Limb (tissue), 2 donors: ENCODE measurements at regions not wholly inside any gene's neighbourhood (a gene's known extent, or its start where the extent isn't known, plus 50 kb on each side); places are given as distances from the start of the nearest gene placed in this dataset.
"Not testable (repeated sequence)": the region's sequence is repeated elsewhere in the genome, so short reads cannot be mapped to it uniquely, and the experiment has no call there.

Experiments used
- DNase-seq, 2 donors: peaks; one replicate each; pipeline ENCODE4 v3.0.0-alpha.2; 2016; ENCODE audit errors: extremely low spot score in 2 of 2

GRCh38 chr11:83403691-83404389 lies 117.7 kb upstream of the CCDC90B start:
- DNase-seq: no peak

- no peak for DNase-seq
Observed at GRCh38 chr11:83401506-83402225, 115.5 kb upstream of the CCDC90B start.

GRCh38 chr11:83394331-83394730 lies 108.2 kb upstream of the CCDC90B start:
- no peak for DNase-seq

GRCh38 chr11:83392556-83392955 lies 106.4 kb upstream of the CCDC90B start:
- no peak for DNase-seq

- DNase-seq: no peak
Observed at GRCh38 chr11:83389975-83390374, 103.8 kb upstream of the CCDC90B start.

- not testable (repeated sequence) for DNase-seq
Observed at GRCh38 chr11:83383838-83384237, 97.7 kb upstream of the CCDC90B start.

- DNase-seq: no peak
Observed at GRCh38 chr11:83374311-83374710, 88.1 kb upstream of the CCDC90B start.

- no peak for DNase-seq
Observed at GRCh38 chr11:83371489-83371888, 85.3 kb upstream of the CCDC90B start.

GRCh38 chr11:83367745-83368144 lies 81.6 kb upstream of the CCDC90B start:
- no peak for DNase-seq

- no peak for DNase-seq
Observed at GRCh38 chr11:83364500-83365045, 78.4 kb upstream of the CCDC90B start.

- no peak for DNase-seq
Observed at GRCh38 chr11:83363312-83363711, 77.1 kb upstream of the CCDC90B start.

- no peak for DNase-seq
Observed at GRCh38 chr11:83361831-83362230, 75.7 kb upstream of the CCDC90B start.

GRCh38 chr11:83355391-83355790 lies 69.2 kb upstream of the CCDC90B start:
- no peak for DNase-seq

GRCh38 chr11:83350187-83350586 lies 64.0 kb upstream of the CCDC90B start:
- DNase-seq: no peak

- DNase-seq: peak in 1 of 2 donors; percentile 4
Observed at GRCh38 chr11:83349296-83349695, 63.1 kb upstream of the CCDC90B start.

GRCh38 chr11:83346706-83347105 lies 60.5 kb upstream of the CCDC90B start:
- DNase-seq: not testable (repeated sequence)

GRCh38 chr11:83344521-83344920 lies 58.4 kb upstream of the CCDC90B start:
- not testable (repeated sequence) for DNase-seq

GRCh38 chr11:83336993-83337392 lies 50.8 kb upstream of the CCDC90B start:
- DNase-seq: no peak
